ENCODE measurements at regions not wholly inside any gene's neighbourhood (a gene's known extent, or its start where the extent isn't known, plus 50 kb on each side); places are given as distances from the start of the nearest gene placed in this dataset.

DNA sequence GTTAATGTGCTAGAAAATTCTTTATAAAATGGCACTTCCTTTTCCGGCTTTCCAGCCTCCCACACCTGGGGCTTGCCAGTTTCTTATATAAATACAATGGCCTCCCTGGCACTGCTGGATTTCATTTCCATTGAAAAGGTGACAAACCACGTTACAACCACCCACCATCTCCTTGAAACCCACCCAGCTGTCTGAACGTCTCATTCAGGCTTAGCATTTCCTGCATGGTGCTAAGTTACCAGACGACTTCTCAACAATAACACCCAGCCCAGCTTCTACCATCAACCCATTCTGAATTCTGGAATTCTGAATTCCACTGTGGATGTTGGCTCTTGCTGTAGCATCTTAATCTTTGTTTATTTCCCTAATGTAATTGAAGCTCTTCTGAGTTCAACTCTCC, 499.8 kb upstream of the CELF2 start:
- no peak for DNase-seq

GRCh38 chr10:10519674-10520073, 498.0 kb upstream of the CELF2 start:
- no peak for DNase-seq

DNA sequence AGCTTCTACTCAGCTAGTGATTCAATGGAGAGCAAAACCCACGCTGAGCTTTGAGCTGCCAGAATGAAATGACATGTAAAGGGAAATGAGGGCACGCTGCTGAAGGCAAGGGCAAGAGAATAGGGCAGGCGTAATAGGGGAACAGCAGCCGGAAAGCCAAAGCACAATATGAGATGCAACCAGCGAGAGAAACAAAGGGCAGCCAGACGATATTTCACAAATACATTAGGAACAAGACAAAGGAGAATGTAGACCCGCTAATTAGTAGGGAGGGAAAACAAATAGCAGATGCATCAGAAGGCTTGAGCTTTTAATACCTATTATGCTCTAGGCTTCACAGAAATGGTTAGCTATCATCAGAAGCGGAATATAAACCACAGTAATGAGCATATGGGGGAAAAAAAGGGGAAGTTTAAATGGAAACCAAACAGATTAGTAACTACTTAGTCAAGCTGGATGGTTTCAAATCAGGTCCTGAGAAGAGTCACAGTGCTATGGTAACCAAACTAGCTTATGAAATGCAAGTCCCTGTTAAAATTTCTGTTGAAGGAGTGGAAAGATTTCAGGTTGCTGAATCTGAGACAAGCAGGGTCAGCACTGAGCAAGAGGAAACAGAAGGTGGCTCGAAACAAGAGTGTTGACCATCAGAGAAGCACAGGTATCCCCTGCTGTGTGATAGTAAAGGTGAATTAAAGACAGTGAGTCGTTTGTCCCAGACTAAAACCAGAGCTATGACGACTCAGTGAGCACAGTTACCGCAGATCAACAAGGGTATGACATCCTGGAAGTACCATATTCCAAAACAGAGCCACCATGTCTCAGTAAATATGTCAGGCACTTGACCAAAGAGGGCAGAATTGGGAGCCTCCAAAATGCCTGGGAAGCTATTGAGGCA, 496.9 kb upstream of the CELF2 start:
- peak; percentile 37 for DNase-seq

DNA sequence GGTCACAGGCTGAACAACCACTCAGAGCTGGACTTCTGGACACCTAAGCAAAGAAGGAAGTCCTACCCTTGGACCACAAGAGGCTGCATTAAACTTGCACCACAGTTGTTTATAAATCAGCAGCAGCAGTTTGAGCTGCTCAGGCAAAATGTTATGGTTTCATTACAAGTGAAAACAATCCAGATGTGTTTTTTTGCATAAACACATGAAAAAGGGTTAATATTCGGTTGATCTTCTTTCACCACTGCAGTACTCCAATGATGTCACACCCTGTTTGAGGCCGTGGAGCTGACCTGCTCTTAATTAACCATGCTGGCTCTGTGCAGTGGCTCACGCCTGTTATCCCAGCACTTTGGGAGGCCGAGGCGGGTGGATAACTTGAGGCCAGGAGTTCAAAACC, 490.8 kb upstream of the CELF2 start:
- no peak for DNase-seq

GRCh38 chr10:10527861-10528562, 489.7 kb upstream of the CELF2 start:
- no peak for DNase-seq

DNA sequence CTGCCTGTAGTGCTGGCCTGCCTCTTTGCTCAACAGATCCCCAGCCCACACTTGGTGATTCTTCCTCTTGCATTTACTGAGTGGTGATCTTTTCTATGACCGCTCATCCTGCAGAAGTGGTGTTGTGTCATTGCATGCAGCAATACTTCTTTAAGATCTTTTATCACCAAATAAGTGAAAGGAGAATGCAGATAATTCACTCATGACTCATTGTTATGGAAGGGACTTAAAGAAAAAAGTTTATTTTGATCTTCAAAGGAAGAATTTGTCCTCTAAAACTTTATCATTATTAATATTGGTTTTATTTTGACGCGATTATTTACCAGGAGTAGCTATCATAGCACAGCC, 489.1 kb upstream of the CELF2 start:
- peak; percentile 13 for DNase-seq

DNA sequence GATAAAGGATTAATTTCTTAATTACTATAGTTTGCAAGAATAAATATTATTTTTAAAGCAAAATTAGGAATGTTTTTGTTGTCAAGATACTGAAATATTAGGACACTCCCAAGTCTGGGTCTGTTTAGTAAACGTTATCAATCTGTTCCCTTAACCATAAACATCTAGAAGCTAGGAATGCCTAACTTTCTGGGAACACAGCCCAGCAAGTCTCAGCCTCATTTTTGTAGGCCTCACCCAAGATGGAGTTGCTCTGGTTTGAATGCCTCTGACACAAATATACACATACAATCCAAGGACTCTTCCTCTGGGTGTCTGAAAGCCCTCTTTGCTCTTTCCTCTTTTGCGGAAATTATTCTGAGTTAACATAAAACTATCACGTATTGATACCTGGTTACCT, 487.4 kb upstream of the CELF2 start:
- DNase-seq = no peak

DNA sequence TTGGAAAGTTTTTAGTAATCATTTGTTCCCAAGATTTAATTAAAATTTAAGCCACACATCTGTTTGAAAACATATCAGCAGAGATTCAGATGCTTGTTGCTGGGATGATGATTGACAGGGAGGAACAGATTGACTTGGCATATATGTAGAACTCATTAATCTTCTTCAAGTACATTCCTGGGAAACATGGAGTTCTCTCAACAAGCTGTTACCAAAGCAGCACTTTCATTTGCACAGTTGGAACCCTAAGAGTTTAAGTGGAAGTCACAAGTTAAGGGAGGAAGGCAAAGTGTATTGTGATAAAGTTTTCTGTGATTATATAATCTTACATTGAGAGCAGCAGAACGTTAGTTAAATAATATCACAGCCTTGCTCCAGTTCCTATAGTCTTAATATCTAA, 485.4 kb upstream of the CELF2 start:
- no peak for DNase-seq

DNA sequence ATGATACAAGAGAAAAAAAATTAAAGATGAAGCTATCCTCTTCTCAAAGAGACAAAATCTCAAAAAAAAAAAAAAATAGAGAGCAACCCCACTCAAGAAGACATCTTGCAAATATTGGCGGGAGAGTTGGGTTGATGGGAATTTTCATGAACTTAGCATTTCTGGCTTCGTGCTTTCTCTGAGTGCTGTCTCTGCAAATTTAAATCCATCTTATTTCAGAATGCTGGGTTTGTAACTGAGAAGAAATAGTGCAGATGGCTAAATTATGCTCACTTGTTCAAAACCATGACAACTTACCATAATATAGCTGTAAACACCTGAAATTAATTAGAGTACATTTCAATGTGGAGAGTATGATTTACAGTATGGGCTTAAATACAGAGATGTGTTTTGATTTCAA, 484.8 kb upstream of the CELF2 start:
- no peak for DNase-seq

DNA sequence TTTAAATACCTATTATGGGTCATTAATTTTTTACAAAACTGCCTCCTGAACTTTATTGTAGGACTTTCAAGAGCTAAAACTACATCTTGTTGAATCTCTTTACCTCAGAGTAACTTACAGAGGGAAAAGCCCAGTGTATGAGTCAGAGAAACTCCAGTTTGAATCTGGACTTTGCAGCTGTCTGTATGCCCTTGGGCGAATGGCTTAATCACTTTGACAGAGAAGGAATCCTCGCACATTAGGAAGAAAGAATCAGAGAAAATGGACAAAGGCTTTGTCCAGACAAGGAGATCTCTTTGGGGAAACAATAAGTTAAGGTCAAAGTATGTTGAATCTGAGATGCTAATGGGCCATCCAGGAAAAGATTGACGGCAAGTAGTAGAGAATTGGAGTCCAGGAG, 484.2 kb upstream of the CELF2 start:
- DNase-seq = no peak

- DNase-seq = no peak
Measured at GRCh38 chr10:10538326-10538725, 479.3 kb upstream of the CELF2 start.

DNA sequence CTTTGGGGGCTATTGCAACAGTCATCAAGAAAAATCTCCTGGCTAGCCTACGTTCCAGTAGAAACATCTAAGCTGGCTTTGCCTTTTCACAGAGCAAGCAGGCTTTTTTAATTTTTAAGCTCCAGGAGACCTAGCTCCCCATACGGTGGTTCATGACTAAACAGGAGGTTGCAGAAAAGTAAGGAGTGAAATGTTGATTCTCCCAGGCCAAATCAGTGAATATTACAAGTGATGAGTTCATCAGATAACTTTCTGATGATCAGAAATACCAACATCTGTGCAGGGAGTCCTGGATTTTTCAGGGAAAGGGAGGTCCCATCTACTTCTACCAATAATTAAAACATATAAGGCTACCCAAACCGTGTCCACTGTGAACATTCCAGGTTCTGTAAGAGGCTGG, 477.3 kb upstream of the CELF2 start:
- no peak for DNase-seq

DNA sequence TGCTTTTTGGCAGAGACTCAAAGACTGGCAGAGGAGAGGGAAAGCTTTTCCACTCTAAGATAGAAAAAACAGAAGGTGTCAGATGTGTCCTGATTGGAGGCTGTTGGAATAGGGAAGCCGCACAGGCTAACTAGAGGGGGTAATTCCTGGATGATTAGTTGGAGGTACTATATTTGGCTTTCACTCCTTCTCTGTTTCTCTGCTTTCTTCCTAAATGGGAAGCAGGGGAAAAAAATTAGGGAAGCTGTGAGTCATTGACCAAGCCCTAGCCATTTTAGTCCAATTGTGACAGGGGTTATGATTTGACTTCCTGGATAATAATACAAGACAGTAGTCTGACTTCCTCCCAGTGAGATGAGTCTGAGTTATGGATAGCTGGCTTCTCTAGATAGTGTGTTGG, 475.2 kb upstream of the CELF2 start:
- DNase-seq = no peak

DNA sequence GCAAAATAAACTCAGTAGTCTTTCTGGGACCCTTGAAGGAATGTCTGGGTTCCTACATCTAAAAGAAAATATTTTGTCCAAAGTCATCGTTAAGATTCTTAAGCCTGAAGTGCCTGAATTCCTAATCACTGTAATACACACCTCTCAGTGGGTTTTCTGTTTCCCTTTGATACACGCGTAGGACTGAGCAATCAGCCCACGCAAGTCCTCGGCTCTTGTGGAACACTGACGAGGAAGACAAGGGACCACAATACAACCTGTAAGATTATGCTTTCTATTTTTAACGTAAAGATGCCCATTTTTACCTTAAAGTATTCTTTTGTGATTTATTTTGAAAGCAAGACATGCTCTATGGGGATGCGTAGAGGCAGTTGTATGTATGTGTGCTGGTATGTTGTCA, 472.8 kb upstream of the CELF2 start:
- no peak for DNase-seq

DNA sequence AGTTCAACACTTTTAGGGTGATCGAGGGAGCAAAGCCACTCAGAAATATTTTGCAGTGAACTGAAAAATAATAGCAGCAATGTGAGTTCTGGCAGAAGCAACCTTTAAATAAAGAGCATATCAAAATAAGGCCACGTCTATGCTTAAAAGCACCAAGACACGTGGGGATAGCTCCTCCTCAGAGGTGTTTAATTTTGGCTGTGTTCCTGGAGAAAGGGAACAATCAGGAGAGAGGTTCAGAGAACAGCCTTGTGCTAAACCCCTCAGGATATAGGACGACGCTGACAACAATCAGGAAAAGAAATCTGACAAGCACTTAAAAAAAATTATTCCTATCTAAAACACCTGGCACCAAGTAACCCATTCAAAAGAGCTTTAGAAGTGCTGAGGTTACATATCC, 471.9 kb upstream of the CELF2 start:
- DNase-seq = no peak

DNA sequence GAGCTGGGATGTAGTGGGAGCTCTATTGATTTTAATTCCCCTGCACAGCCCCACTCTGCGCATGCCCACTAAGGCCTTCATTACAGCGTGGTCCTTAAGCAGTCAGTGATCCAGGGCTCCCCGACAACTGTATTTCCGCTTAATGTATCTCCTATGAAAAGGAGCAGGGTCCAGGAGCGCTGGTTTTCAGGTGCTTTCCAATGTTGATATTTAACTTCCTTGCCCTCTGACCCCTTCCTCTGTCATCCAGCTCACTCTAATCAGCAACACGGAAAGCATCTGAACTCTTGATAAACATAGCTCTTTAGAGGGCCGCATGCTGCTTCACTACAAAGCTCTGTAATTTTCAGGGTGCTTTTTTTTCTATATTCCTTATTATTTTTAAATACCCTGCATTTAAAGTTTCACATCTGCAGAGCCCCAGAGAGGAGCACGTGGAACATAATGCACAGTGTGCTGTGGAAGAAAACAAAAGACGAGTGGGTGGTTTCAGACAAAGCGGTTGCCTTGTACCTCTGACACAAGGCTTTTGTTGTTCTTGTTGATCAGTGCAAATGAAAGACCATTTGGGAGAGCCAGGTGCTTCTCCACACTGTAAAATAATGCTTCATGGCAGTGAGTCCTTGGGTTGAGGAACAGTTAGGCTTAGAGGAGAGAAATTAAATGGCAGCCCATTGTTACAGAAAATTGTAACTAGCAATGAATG, 465.9 kb upstream of the CELF2 start:
- DNase-seq = no peak

GRCh38 chr10:10552948-10553347, 464.7 kb upstream of the CELF2 start:
- DNase-seq = no peak

- no peak for DNase-seq
Measured at GRCh38 chr10:10564081-10564794, 453.4 kb upstream of the CELF2 start.

GRCh38 chr10:10576937-10577336, 440.7 kb upstream of the CELF2 start:
- no peak for DNase-seq

DNA sequence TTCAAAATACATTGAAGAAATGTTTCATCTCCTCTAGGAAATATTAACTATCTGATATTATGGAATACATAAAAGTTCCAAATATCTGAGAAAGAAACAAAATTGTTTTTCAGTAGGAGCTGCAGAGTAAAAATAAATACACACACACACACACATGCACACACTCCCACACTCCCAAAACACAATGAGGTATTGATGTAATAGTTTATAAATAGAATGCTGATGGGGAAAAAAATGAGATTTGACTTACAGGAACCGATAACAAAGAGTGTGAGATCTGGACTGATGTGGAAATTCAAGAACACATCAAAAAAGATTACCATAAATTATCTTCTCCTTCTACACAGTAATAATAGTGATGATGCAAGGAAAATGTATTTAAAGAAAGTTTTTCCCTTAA, 438.0 kb upstream of the CELF2 start:
- no peak for DNase-seq

- no peak for DNase-seq
Measured at GRCh38 chr10:10584161-10584560, 433.5 kb upstream of the CELF2 start.

GRCh38 chr10:10587744-10588393, 429.8 kb upstream of the CELF2 start:
- no peak for DNase-seq
